ENCODE measurements at regions not wholly inside any gene's neighbourhood (a gene's known extent, or its start where the extent isn't known, plus 50 kb on each side); places are given as distances from the start of the nearest gene placed in this dataset.

DNA sequence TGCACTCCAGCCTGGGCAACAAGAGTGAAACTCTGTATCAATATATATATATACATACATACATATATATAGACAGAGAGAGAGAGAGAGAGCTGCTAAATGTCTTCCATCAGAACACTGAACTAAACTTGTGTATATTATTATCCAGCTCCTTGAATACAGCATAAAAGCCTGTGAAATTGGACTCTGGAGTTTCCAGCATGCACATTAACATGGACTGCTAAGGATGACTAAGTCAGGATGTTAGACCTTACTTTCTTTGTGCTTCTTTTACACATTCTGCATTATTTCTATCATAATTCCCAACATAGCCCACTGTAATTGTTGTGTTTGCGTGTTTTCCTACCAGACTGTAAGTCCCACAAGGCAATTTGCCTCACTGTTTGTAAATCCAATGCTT, 259.1 kb downstream of the TGFB2 start:
- no CpG with 5 or more reads among the region's 1 CpG for WGBS, 2 donors (ENCODE audit: extremely low coverage in 2 of 2, insufficient read length in 2 of 2, insufficient replicate concordance in 1 of 2)

DNA sequence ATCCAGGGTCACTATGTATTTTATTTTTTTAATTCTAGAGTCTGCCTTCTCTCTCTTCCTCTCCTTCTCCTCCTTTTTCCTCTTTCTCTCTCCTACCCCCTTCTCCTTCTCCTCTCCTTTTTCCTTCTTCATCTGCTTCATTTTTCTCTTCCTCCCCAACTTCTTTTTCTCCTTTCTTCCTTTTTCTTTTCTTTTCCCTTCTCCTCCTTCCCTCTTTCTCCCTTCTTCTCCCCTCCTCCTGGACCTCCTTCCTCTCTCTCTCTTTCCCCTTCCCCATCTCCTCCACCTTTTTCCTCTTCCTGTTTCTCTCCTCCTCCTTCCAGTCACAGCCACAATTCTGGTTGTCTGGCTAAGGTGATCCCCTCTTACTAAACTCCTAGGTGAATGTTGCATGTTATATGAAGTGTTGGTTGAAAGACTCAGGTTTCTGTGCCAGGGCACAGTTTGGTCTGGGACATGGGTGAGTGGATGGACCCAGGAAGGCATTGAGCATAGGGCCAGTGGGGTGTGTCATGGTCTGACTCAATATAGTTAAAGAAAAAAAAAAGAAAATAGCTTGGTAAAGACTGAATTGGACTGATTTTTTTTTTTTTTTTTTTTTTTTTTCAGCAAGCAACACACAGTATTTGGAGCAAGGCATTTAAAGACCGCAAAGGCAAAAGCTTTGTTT, 266.9 kb downstream of the TGFB2 start:
- Histone ChIP-seq H3K9ac (ENCODE audit: low read depth, low read length, poor library complexity) (no peak overlapping the region), H3K79me1 (ENCODE audit: low read depth, low read length) (no peaks in the 10 kb centered on the region), H2AFZ (ENCODE audit: low read length) (no peak overlapping the region), H2BK15ac (ENCODE audit: low read length) (no peak overlapping the region), H4K91ac (ENCODE audit: low read depth, low read length, poor library complexity) (no peak overlapping the region), H3K4me1 (ENCODE audit: control insufficient read depth in 2 of 2, insufficient read depth in 1 of 2, low read depth in 1 of 2, low read length in 2 of 2) (no peaks in the 10 kb centered on the region), H3K27ac (replicated peaks; ENCODE audit: low read length) (no peak overlapping the region), H2BK5ac (ENCODE audit: low read length) (no peak overlapping the region), H3K18ac (ENCODE audit: low read length) (no peak overlapping the region), H2BK120ac (ENCODE audit: low read depth, low read length) (no peak overlapping the region), H2AK5ac (ENCODE audit: low read depth, low read length) (no peak overlapping the region), H4K8ac (ENCODE audit: low read depth, low read length) (no peak overlapping the region), H3K14ac (ENCODE audit: low read length) (no peak overlapping the region), H3K36me3 (replicated peaks in 1 of 2; ENCODE audit: control insufficient read depth in 2 of 2, insufficient read depth in 2 of 2, low read length in 2 of 2) (no peaks in the 10 kb centered on the region), H3K4me2 (ENCODE audit: insufficient read depth, low read length, poor library complexity, severe bottlenecking) (no peak overlapping the region), H3K4me3 (ENCODE audit: low read length in 2 of 2) (no peak overlapping the region), H3K23ac (ENCODE audit: low read depth, low read length, poor library complexity) (no peak overlapping the region), H3K4ac (ENCODE audit: low read length) (no peak overlapping the region), H2BK12ac (ENCODE audit: low read length) (no peak overlapping the region), H3K27me3 (ENCODE audit: control insufficient read depth in 3 of 3, insufficient read depth in 3 of 3, low read depth in 1 of 3, low read length in 3 of 3) (no peaks in the 10 kb centered on the region), H3K9me3 (replicated peaks in 1 of 2; ENCODE audit: control insufficient read depth in 2 of 2, insufficient read depth in 1 of 2, low read depth in 1 of 2, low read length in 2 of 2) (peaks cover 2 to 8% of the 10 kb centered on the region in 2 donors)
- WGBS, 2 donors (ENCODE audit: extremely low coverage in 2 of 2, insufficient read length in 2 of 2, insufficient replicate concordance in 1 of 2), result no CpG with 5 or more reads among the region's 1 CpG
- DNase-seq (ENCODE audit: low spot score), result no peak

More for the DNA sequence above, 259.1 kb downstream of the TGFB2 start:
- no peak overlapping the region for H2BK12ac ChIP-seq (ENCODE audit: low read length)
- H3K4me3 ChIP-seq (ENCODE audit: low read length in 2 of 2), result no peak overlapping the region
- no peak overlapping the region for H2AK5ac ChIP-seq (ENCODE audit: low read depth, low read length)
- H3K14ac ChIP-seq (ENCODE audit: low read length), result no peak overlapping the region
- H3K9me3 ChIP-seq (replicated peaks in 1 of 2; ENCODE audit: control insufficient read depth in 2 of 2, insufficient read depth in 1 of 2, low read depth in 1 of 2, low read length in 2 of 2), result peaks cover 2 to 8% of the 10 kb centered on the region in 2 donors
- no peaks in the 10 kb centered on the region for H3K4me1 ChIP-seq (ENCODE audit: control insufficient read depth in 2 of 2, insufficient read depth in 1 of 2, low read depth in 1 of 2, low read length in 2 of 2)
- no peaks in the 10 kb centered on the region for H3K79me1 ChIP-seq (ENCODE audit: low read depth, low read length)
- no peak overlapping the region for H4K91ac ChIP-seq (ENCODE audit: low read depth, low read length, poor library complexity)
- no peak overlapping the region for H3K4me2 ChIP-seq (ENCODE audit: insufficient read depth, low read length, poor library complexity, severe bottlenecking)
- no peak overlapping the region for H4K8ac ChIP-seq (ENCODE audit: low read depth, low read length)
- no peaks in the 10 kb centered on the region for H3K27me3 ChIP-seq (ENCODE audit: control insufficient read depth in 3 of 3, insufficient read depth in 3 of 3, low read depth in 1 of 3, low read length in 3 of 3)
- no peak overlapping the region for H3K4ac ChIP-seq (ENCODE audit: low read length)
- H3K18ac ChIP-seq (ENCODE audit: low read length), result no peak overlapping the region
- H2BK15ac ChIP-seq (ENCODE audit: low read length), result no peak overlapping the region
- no peak overlapping the region for H3K27ac ChIP-seq (replicated peaks; ENCODE audit: low read length)
- no peaks in the 10 kb centered on the region for H3K36me3 ChIP-seq (replicated peaks in 1 of 2; ENCODE audit: control insufficient read depth in 2 of 2, insufficient read depth in 2 of 2, low read length in 2 of 2)
- H2AFZ ChIP-seq (ENCODE audit: low read length), result no peak overlapping the region
- H2BK5ac ChIP-seq (ENCODE audit: low read length), result no peak overlapping the region
- H3K9ac ChIP-seq (ENCODE audit: low read depth, low read length, poor library complexity), result no peak overlapping the region
- no peak overlapping the region for H3K23ac ChIP-seq (ENCODE audit: low read depth, low read length, poor library complexity)
- H2BK120ac ChIP-seq (ENCODE audit: low read depth, low read length), result no peak overlapping the region
- no peak for DNase-seq (ENCODE audit: low spot score)

DNA sequence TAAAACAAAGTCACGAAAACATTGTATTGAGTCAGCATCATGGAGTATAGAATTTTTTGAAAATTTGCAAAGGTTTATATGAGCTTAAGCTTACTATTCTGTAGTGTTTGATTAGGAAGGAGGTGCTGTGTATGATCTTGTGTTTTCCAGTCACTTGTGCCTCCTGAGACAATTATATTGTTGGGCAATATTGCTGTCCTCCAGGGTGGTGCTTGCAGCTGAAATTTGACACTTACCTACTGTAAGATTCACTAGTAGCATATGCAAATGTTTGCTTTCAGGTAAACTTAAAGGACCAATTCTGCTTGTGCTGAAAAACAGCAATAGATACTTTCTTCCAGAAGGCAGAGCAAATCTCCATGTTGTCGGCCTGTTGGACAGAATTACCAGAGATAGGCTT, 268.0 kb downstream of the TGFB2 start:
- no peaks in the 10 kb centered on the region for H3K4me1 ChIP-seq (ENCODE audit: control insufficient read depth in 2 of 2, insufficient read depth in 1 of 2, low read depth in 1 of 2, low read length in 2 of 2)

GRCh38 chr1:218614031-218614430, 268.9 kb downstream of the TGFB2 start:
- no peaks in the 10 kb centered on the region for H3K4me1 ChIP-seq (ENCODE audit: control insufficient read depth in 2 of 2, insufficient read depth in 1 of 2, low read depth in 1 of 2, low read length in 2 of 2)
- no peak overlapping the region for H2BK120ac ChIP-seq (ENCODE audit: low read depth, low read length)
- H2AK5ac ChIP-seq (ENCODE audit: low read depth, low read length), result no peak overlapping the region
- no peak overlapping the region for H2BK12ac ChIP-seq (ENCODE audit: low read length)
- H3K27ac ChIP-seq (replicated peaks; ENCODE audit: low read length), result no peak overlapping the region
- H4K8ac ChIP-seq (ENCODE audit: low read depth, low read length), result no peak overlapping the region
- no peaks in the 10 kb centered on the region for H3K27me3 ChIP-seq (ENCODE audit: control insufficient read depth in 3 of 3, insufficient read depth in 3 of 3, low read depth in 1 of 3, low read length in 3 of 3)
- H3K4me2 ChIP-seq (ENCODE audit: insufficient read depth, low read length, poor library complexity, severe bottlenecking), result no peak overlapping the region
- no peak overlapping the region for H4K91ac ChIP-seq (ENCODE audit: low read depth, low read length, poor library complexity)
- no peak overlapping the region for H2AFZ ChIP-seq (ENCODE audit: low read length)
- H3K36me3 ChIP-seq (replicated peaks in 1 of 2; ENCODE audit: control insufficient read depth in 2 of 2, insufficient read depth in 2 of 2, low read length in 2 of 2), result no peaks in the 10 kb centered on the region
- no peak overlapping the region for H2BK5ac ChIP-seq (ENCODE audit: low read length)
- no peak overlapping the region for H3K18ac ChIP-seq (ENCODE audit: low read length)
- no peak overlapping the region for H2BK15ac ChIP-seq (ENCODE audit: low read length)
- no peak overlapping the region for H3K4me3 ChIP-seq (ENCODE audit: low read length in 2 of 2)
- no CpG with 5 or more reads among the region's 2 CpGs for WGBS, 2 donors (ENCODE audit: extremely low coverage in 2 of 2, insufficient read length in 2 of 2, insufficient replicate concordance in 1 of 2)
- DNase-seq (ENCODE audit: low spot score), result no peak
- no peak overlapping the region for H3K14ac ChIP-seq (ENCODE audit: low read length)
- no peak overlapping the region for H3K4ac ChIP-seq (ENCODE audit: low read length)
- H3K79me1 ChIP-seq (ENCODE audit: low read depth, low read length), result no peaks in the 10 kb centered on the region
- no peak overlapping the region for H3K23ac ChIP-seq (ENCODE audit: low read depth, low read length, poor library complexity)
- no peaks in the 10 kb centered on the region for H3K9me3 ChIP-seq (replicated peaks in 1 of 2; ENCODE audit: control insufficient read depth in 2 of 2, insufficient read depth in 1 of 2, low read depth in 1 of 2, low read length in 2 of 2)
- H3K9ac ChIP-seq (ENCODE audit: low read depth, low read length, poor library complexity), result no peak overlapping the region

More for the DNA sequence above, 268.0 kb downstream of the TGFB2 start:
- Histone ChIP-seq H2BK15ac (ENCODE audit: low read length) (no peak overlapping the region), H3K27me3 (ENCODE audit: control insufficient read depth in 3 of 3, insufficient read depth in 3 of 3, low read depth in 1 of 3, low read length in 3 of 3) (no peaks in the 10 kb centered on the region), H3K36me3 (replicated peaks in 1 of 2; ENCODE audit: control insufficient read depth in 2 of 2, insufficient read depth in 2 of 2, low read length in 2 of 2) (no peaks in the 10 kb centered on the region), H3K27ac (replicated peaks; ENCODE audit: low read length) (no peak overlapping the region), H4K8ac (ENCODE audit: low read depth, low read length) (no peak overlapping the region), H3K14ac (ENCODE audit: low read length) (no peak overlapping the region), H3K4ac (ENCODE audit: low read length) (no peak overlapping the region), H3K4me2 (ENCODE audit: insufficient read depth, low read length, poor library complexity, severe bottlenecking) (no peak overlapping the region), H2AK5ac (ENCODE audit: low read depth, low read length) (no peak overlapping the region), H3K23ac (ENCODE audit: low read depth, low read length, poor library complexity) (no peak overlapping the region), H3K18ac (ENCODE audit: low read length) (no peak overlapping the region), H3K9ac (ENCODE audit: low read depth, low read length, poor library complexity) (no peak overlapping the region), H3K4me3 (ENCODE audit: low read length in 2 of 2) (no peak overlapping the region), H3K79me1 (ENCODE audit: low read depth, low read length) (no peaks in the 10 kb centered on the region), H4K91ac (ENCODE audit: low read depth, low read length, poor library complexity) (no peak overlapping the region), H2BK12ac (ENCODE audit: low read length) (no peak overlapping the region), H2BK5ac (ENCODE audit: low read length) (no peak overlapping the region), H3K9me3 (replicated peaks in 1 of 2; ENCODE audit: control insufficient read depth in 2 of 2, insufficient read depth in 1 of 2, low read depth in 1 of 2, low read length in 2 of 2) (peaks cover 0 to 5% of the 10 kb centered on the region in 2 donors), H2AFZ (ENCODE audit: low read length) (no peak overlapping the region), H2BK120ac (ENCODE audit: low read depth, low read length) (no peak overlapping the region)
- WGBS, 2 donors (ENCODE audit: extremely low coverage in 2 of 2, insufficient read length in 2 of 2, insufficient replicate concordance in 1 of 2), result no CpG with 5 or more reads among the region's 2 CpGs
- no peak for DNase-seq (ENCODE audit: low spot score)
